ENCODE measurements at regions not wholly inside any gene's neighbourhood (a gene's known extent, or its start where the extent isn't known, plus 50 kb on each side); places are given as distances from the start of the nearest gene placed in this dataset.
"Not testable (repeated sequence)": the region's sequence is repeated elsewhere in the genome, so short reads cannot be mapped to it uniquely, and the experiment has no call there.

DNA sequence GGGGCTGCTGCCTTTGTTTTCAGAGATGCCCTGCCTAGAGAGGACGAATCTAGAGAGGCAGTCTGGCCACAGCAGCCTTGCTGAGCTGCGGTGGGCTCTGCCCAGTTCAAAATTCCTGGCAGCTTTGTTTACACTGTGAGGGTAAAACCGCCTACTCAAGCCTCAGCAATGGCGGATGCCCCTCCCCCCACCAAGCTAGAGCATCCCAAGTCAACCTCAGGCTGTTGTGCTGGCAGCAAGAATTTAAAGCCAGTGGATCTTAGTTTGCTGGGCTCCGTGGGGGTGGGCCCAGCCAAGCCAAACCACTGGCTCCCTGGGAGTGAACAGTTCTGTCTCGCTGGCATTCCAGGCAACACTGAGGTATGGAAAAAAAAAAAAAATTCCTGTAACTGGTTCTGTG is 970.9 kb downstream of the TBC1D32 start:
- ChIA-PET CTCF (no interaction called here), POLR2A (no interaction called here)
- no peak for DNase-seq (ENCODE audit: low read depth, low spot score)
- TF ChIP-seq CTCF (IDR thresholded peaks at IDR 0.05; ENCODE audit: insufficient read depth, low read length, missing control alignments) = no peak
- H3K4me3 ChIP-seq (ENCODE audit: low read depth, low read length) = no peak overlapping the region

GRCh38 chr6:120358535-120358934 is 975.7 kb downstream of the TBC1D32 start:
- CTCF ChIA-PET = not testable (repeated sequence)

DNA sequence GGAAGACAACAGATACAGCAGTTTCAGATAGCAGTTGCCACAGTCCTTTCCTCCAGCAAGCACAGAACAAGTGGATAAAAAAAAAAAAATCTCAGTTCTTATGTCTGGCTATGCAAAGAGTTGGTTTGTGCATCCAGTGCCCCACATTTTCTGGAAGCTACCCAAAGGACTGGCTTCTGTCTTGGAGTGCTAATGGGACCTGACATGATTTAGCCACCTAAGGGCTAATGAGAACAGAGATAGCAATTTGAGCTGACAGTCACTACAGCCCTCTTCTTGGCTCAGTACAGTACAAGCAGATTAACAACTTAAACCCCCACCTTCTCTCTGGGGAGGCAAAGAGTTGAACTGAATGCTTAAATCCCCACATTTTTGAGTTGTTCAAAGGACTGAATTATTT is 976.8 kb downstream of the TBC1D32 start:
- no peak for DNase-seq (ENCODE audit: low read depth, low spot score)
- POLR2A ChIA-PET = no interaction called here
- CTCF ChIA-PET = no interaction called here
- H3K4me3 ChIP-seq (ENCODE audit: low read depth, low read length) = no peak overlapping the region
- TF ChIP-seq CTCF (IDR thresholded peaks at IDR 0.05; ENCODE audit: insufficient read depth, low read length, missing control alignments) = no peak

More at GRCh38 chr6:120358535-120358934, 975.7 kb downstream of the TBC1D32 start:
- H3K4me3 ChIP-seq (ENCODE audit: low read depth, low read length); POLR2A ChIA-PET; DNase-seq (ENCODE audit: low read depth, low spot score): not testable (repeated sequence)

- no peak for TF ChIP-seq CTCF (IDR thresholded peaks at IDR 0.05; ENCODE audit: insufficient read depth, low read length, missing control alignments)
- ChIA-PET POLR2A (no interaction called here), CTCF (no interaction called here)
- no peak for DNase-seq (ENCODE audit: low read depth, low spot score)
- H3K4me3 ChIP-seq (ENCODE audit: low read depth, low read length) = no peak overlapping the region
Measured at GRCh38 chr6:120355822-120356221, 978.5 kb downstream of the TBC1D32 start.

GRCh38 chr6:120354452-120355098 is 979.7 kb downstream of the TBC1D32 start:
- no peak for TF ChIP-seq CTCF (IDR thresholded peaks at IDR 0.05; ENCODE audit: insufficient read depth, low read length, missing control alignments)
- no peak overlapping the region for H3K4me3 ChIP-seq (ENCODE audit: low read depth, low read length)
- no peak for DNase-seq (ENCODE audit: low read depth, low spot score)
- POLR2A ChIA-PET = no interaction called here
- CTCF ChIA-PET = no interaction called here

- no peak for TF ChIP-seq CTCF (IDR thresholded peaks at IDR 0.05; ENCODE audit: insufficient read depth, low read length, missing control alignments)
- no peak overlapping the region for H3K4me3 ChIP-seq (ENCODE audit: low read depth, low read length)
- POLR2A ChIA-PET = no interaction called here
- DNase-seq (ENCODE audit: low read depth, low spot score) = no peak
- CTCF ChIA-PET = no interaction called here
Measured at GRCh38 chr6:120352491-120352890, 981.8 kb downstream of the TBC1D32 start.

DNA sequence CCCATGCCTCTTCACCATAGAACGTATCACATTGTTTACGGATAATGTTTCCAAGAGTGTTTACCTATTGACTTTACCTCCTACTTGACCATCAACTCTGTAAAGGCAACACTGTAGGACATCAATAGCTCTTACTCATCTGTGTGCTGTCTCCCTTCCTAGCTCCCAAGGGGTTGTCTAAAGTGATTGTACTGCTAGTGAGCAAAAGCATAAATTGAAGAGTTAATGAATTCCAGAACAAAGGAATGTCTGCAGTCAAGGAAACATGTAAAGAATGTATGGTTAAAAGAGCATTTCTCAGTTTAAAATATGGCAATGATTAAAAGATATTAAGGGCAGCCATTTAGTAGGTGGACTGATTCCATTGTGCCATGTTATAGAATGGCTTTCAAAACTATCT is 985.4 kb downstream of the TBC1D32 start:
- ChIA-PET POLR2A (no interaction called here), CTCF (no interaction called here)
- no peak for DNase-seq (ENCODE audit: low read depth, low spot score)
- no peak for TF ChIP-seq CTCF (IDR thresholded peaks at IDR 0.05; ENCODE audit: insufficient read depth, low read length, missing control alignments)
- H3K4me3 ChIP-seq (ENCODE audit: low read depth, low read length) = no peak overlapping the region

Measured in AG04449 (cell line).